ENCODE measurements at regions not wholly inside any gene's neighbourhood (a gene's known extent, or its start where the extent isn't known, plus 50 kb on each side); places are given as distances from the start of the nearest gene placed in this dataset.

DNA sequence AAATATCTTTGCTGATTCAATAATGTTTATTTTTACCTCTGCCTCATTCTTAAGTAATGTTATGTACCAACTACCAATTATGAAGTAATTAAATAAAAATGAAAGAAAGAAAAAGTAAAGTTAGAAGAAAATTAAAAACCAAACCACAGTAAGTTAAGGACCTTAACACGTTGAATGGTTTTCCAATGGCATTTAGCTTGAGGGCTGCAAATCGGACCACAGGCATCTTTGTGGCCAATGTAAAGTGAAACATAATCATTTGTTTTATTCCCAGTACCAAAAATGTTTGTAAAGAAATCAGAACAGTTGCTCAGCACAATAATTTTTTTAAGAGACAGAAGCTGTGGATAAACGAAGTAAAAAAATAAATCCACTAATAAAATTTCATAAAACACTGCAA is 1455.5 kb upstream of the ZEB2 start:
- no peak for TF ChIP-seq EZH2 (IDR thresholded peaks at IDR 0.05; ENCODE audit: borderline replicate concordance, low read depth, low read length, poor library complexity, severe bottlenecking)
- TF ChIP-seq, protein P1, sequence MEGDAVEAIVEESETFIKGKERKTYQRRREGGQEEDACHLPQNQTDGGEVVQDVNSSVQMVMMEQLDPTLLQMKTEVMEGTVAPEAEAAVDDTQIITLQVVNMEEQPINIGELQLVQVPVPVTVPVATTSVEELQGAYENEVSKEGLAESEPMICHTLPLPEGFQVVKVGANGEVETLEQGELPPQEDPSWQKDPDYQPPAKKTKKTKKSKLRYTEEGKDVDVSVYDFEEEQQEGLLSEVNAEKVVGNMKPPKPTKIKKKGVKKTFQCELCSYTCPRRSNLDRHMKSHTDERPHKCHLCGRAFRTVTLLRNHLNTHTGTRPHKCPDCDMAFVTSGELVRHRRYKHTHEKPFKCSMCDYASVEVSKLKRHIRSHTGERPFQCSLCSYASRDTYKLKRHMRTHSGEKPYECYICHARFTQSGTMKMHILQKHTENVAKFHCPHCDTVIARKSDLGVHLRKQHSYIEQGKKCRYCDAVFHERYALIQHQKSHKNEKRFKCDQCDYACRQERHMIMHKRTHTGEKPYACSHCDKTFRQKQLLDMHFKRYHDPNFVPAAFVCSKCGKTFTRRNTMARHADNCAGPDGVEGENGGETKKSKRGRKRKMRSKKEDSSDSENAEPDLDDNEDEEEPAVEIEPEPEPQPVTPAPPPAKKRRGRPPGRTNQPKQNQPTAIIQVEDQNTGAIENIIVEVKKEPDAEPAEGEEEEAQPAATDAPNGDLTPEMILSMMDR (conservative IDR thresholded peaks at IDR 0.05; ENCODE audit: low read depth, low read length) = no peak
